NCI-H2081 (cell line): ENCODE measurements at regions not wholly inside any gene's neighbourhood (a gene's known extent, or its start where the extent isn't known, plus 50 kb on each side); places are given as distances from the start of the nearest gene placed in this dataset.
"Not testable (repeated sequence)": the region's sequence is repeated elsewhere in the genome, so short reads cannot be mapped to it uniquely, and the experiment has no call there.

Source experiments
- DNase-seq, 2 experiments: peaks; one replicate each; lab custom pipeline; 2025; lab: John Stamatoyannopoulos, UW

GRCh38 chr6:112649853-112650252, 302.7 kb downstream of the RFPL4B start:
- no peak for DNase-seq

DNA sequence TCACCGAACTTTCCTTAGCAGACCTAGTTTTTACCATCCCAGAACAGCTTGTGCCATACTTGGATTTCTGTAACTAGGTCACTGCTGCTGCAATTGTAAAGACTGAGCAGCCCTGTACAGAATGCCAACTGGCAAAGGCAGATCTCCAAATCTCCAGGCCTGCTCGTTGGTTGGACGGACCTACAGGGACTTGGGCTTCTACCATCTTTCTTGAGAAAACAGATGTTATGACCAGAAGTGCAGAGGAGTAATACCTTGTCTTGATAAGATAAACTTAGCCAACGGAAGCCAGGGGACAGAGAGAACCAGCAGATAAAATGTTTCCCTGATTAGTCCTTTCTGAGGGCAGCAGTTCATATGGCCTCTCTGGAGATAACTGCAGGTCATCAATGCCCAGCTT, 304.1 kb downstream of the RFPL4B start:
- no peak for DNase-seq

DNA sequence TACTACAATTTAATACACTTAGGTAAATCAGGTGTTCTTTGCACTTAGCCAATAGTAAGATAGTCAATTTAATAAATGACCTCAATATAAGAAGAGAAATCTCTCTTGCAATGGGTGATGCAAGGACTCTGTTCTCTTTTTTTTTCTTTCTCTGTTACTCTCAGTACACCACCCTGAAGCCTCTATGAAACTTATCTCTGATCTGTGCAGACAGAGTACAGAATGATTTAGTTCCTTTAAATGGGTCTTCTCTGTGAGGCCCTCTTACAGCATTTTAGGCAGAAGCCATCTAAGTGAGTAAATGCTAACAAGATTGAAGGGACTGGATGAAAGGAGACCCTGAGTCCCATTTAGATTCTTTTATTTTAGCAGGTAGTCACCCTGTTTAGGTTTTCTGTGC, 312.8 kb downstream of the RFPL4B start:
- no peak for DNase-seq

GRCh38 chr6:112660626-112661025, 313.5 kb downstream of the RFPL4B start:
- no peak for DNase-seq

DNA sequence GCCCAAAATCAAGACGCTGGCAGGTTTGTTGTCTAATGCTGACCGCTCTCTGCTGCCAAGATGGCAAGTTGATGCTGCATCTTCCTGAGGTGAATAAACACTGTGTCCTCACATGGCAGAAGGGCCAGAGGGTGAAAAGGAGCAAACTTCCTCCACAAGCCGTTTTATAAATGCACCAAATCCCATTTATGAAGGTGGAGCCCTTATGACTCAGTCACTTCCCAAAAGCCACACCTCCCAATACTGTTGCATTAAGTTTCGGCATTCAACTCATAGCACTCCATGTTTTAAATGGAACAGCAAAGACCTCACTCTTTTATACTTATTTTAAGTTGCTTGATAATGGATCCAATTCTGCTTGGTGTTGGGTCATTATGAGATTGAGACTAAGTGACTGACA, 316.6 kb downstream of the RFPL4B start:
- DNase-seq: no peak

- DNase-seq: no peak
Observed at GRCh38 chr6:112665114-112665513, 318.0 kb downstream of the RFPL4B start.

DNA sequence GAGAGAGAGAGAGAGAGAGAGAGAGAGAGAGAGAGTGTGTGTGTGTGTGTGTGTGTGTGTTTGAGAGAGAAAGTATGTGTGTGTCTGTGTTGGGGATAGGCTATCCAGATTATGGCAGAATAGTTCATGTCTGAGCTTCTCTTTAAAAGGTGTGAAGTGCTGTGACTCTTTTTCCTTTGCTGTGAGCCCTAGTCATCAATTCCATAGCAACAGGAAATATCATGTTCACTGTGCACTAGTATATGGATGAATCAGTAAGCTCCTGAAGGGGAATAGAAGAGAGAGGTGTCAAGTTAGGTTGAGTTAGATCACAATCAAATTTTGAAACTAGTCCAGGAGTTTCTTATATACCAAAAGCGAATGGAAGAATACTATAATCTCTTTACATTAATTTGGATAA, 318.7 kb downstream of the RFPL4B start:
- no peak for DNase-seq

GRCh38 chr6:112667427-112667826, 320.3 kb downstream of the RFPL4B start:
- DNase-seq: no peak

GRCh38 chr6:112680091-112680490, 333.0 kb downstream of the RFPL4B start:
- no peak for DNase-seq

DNA sequence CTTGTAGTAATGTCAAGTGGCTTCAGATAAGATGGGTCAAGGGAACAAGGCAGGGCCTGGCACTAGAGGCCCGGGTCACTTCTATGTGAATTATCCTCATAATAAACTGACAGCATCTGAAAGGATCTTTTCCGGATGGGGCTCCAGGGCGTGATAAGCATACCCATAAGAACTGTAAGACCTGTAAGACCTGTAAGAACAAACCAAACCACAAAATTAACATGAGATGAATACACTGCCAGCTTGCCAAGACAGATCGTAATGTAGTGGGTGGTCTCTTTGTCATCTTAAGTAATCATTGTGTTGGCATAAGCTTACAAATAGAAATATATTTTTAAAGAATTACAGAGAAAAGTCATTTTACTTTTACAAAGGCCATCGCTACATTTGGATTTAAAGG, 334.9 kb downstream of the RFPL4B start:
- no peak for DNase-seq

GRCh38 chr6:112683106-112683505, 336.0 kb downstream of the RFPL4B start:
- no peak for DNase-seq

- DNase-seq: no peak
Observed at GRCh38 chr6:112683926-112684325, 336.8 kb downstream of the RFPL4B start.

- not testable (repeated sequence) for DNase-seq
Observed at GRCh38 chr6:112685521-112686220, 338.5 kb downstream of the RFPL4B start.

DNA sequence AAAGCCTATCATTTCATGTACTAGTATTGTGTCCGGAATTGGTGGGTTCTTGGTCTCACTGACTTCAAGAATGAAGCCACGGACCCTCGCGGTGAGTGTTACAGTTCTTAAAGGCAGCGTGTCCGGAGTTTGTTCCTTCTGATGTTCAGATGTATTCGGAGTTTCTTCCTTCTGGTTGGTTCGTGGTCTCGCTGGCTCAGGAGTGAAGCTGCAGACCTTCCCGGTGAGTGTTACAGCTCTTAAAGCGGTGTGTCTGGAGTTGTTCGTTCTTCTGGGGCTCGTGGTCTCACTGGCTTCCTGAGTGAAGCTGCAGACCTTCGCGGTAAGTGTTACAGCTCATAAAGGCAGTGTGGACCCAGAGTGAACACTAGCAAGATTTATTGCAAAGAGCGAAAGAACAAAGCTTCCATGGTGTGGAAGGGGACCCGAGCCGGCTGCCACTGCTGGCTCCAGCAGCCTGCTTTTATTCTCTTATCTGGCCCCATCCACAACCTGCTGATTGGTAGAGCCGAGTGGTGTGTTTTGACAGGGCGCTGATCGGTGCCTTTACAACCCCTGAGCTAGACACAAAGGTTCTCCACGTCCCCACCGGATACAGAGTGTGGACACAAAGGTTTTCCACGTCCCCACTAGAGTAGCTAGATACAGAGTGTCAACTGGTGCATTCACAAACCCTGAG, 341.5 kb downstream of the RFPL4B start:
- not testable (repeated sequence) for DNase-seq

- not testable (repeated sequence) for DNase-seq
Observed at GRCh38 chr6:112689183-112689858, 342.2 kb downstream of the RFPL4B start.

- peak in 1 of 2 experiments; percentile 57 for DNase-seq
Observed at GRCh38 chr6:112690497-112691202, 343.5 kb downstream of the RFPL4B start.

GRCh38 chr6:112691289-112691688, 344.2 kb downstream of the RFPL4B start:
- DNase-seq: no peak

DNA sequence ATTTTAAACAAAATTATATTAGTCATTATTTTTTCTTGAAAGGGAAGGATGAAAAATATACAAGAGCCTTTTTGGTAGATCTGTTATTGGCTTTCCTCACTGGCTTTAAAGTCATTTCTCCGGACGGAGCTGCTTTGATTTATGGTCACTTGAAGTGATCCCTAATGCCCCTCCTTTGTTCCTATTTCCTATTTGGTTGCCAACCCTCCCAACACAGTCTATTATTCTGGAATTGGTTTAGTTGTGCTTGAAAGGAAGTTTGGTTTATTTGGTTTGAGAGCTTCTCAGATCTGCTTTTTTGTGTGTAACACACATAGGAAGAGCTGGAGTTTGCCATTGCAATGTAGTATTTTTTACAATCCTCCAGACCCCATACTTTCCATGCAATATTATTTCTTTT, 347.9 kb downstream of the RFPL4B start:
- peak in 1 of 2 experiments; percentile 1 for DNase-seq

GRCh38 chr6:112697265-112697664, 350.1 kb downstream of the RFPL4B start:
- DNase-seq: no peak

DNA sequence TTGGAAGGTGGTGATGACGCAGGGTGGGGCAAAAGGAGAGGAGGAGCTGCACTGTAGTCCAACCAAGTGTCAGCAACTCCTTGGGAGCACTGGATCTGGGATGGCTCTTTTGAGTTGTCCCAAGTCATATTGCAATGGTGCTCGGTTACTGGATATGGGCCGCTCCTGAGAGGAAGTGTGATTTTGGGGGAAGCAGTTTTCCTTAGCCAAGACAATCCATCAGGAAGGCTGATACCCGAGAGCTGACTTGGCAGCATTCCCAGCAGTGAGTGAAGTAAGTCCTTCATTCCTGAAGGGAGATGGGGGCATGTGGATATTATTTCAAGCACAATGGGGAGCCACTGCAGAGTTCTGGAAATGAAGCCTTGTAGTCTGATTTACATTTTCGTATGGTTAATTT, 354.1 kb downstream of the RFPL4B start:
- no peak for DNase-seq

DNA sequence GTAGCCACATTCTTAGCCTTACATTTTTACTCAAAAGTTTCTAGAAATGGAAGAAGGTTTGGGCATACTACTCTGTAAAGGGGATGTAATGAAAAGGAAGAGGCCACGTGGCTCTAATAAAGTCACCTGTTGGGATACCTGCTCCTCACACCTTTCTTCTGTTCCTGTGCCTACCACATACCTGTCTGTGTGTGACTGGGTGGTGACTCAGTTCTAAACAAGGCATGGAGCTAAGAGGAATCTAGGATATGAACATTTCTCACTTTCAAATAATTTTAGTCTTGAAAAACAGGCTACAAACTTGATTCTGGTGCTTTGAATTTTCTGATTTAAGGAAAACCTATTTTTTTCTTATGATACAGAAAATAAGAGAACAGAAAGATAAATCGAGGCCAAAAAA, 363.6 kb downstream of the RFPL4B start:
- DNase-seq: no peak

DNA sequence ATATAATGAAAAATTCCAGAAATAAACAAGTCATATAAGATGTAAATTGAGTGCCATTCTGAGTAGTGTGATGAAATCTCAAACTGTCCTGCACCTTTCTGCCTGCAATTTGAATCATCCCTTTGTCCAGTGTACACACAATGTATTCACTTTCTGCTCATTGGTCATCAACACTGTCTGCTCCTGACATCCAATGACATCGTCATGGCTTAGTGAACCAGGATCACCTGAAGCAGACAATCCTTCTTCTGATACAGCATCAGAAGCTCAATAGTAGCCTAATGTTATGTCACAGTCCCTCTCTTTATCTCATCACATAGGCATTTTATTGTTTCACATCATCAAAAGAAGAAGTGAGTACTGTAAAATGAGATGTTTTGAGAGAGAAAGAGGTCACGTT, 366.3 kb downstream of the RFPL4B start:
- no peak for DNase-seq

GRCh38 chr6:112717401-112717800, 370.3 kb downstream of the RFPL4B start:
- no peak for DNase-seq
